Mesothelial cell of epicardium (in vitro differentiated cells): ENCODE measurements at regions not wholly inside any gene's neighbourhood (a gene's known extent, or its start where the extent isn't known, plus 50 kb on each side); places are given as distances from the start of the nearest gene placed in this dataset.

Experiments
- DNase-seq, 2 experiments: peaks; one replicate each; pipeline ENCODE4 v3.0.0; 2021; ENCODE audit warnings: low spot score in 2 of 2; ENCODE audit not compliant: unreplicated experiment in 2 of 2
- H3K27ac Mint-ChIP-seq: 2 replicates; pipeline ENCODE4 v1.8.0; 2021; ENCODE audit warnings: mixed read lengths
- H3K27me3 Mint-ChIP-seq: 2 replicates; pipeline ENCODE4 v1.8.0; 2021; ENCODE audit warnings: low read depth, mixed read lengths
- H3K36me3 Mint-ChIP-seq: 2 replicates; pipeline ENCODE4 v1.8.0; 2021; ENCODE audit warnings: mixed read lengths
- H3K4me1 Mint-ChIP-seq: 2 replicates; pipeline ENCODE4 v1.8.0; 2021; ENCODE audit warnings: mixed read lengths
- H3K4me3 Mint-ChIP-seq: 2 replicates; pipeline ENCODE4 v1.8.0; 2021; ENCODE audit warnings: mild to moderate bottlenecking, moderate library complexity, mixed read lengths
- H3K9me3 Mint-ChIP-seq: 2 replicates; pipeline ENCODE4 v1.8.0; 2021; ENCODE audit warnings: mixed read lengths
- CTCF ChIP-seq: fragments of 200-600 bp; sonication (generic); IDR thresholded peaks from one replicate; pipeline ENCODE4 v1.5.0; 2021; ENCODE audit warnings: antibody characterized with exemption; ENCODE audit not compliant: unreplicated experiment

DNA sequence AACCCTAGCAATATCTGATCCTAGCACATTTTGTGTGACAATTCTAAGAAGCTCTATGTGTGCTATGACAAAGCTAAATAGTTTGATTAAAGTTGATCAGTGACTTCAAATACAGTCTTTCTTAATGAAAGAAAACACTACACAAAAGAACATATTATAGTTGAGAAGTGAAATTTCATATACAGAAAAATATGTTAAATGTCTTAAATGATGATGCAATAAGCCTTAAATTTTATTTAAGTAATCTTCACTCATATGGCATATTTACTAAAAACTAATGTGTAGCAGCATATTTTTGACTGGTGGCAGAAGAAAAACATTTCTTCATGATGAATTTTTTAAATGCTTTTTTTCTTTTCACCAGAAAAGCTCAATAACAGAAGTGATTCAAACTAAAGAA lies 485.5 kb downstream of the TUSC7 start:
- Mint-ChIP-seq H3K4me3 (no peak overlapping the region), H3K9me3 (no peaks in the 10 kb centered on the region), H3K36me3 (no peaks in the 10 kb centered on the region), H3K27ac (no peak overlapping the region), H3K27me3 (no peaks in the 10 kb centered on the region), H3K4me1 (peaks cover under 1% of the 10 kb centered on the region)
- DNase-seq: no peak
- TF ChIP-seq CTCF: no peak

GRCh38 chr3:117200962-117201361 lies 491.4 kb downstream of the TUSC7 start:
- no peaks in the 10 kb centered on the region for H3K36me3 Mint-ChIP-seq
- no peak overlapping the region for H3K27ac Mint-ChIP-seq
- peaks cover 22% of the 10 kb centered on the region for H3K4me1 Mint-ChIP-seq
- peaks cover 6% of the 10 kb centered on the region for H3K9me3 Mint-ChIP-seq
- DNase-seq: no peak
- no peaks in the 10 kb centered on the region for H3K27me3 Mint-ChIP-seq
- H3K4me3 Mint-ChIP-seq: no peak overlapping the region
- no peak for TF ChIP-seq CTCF

DNA sequence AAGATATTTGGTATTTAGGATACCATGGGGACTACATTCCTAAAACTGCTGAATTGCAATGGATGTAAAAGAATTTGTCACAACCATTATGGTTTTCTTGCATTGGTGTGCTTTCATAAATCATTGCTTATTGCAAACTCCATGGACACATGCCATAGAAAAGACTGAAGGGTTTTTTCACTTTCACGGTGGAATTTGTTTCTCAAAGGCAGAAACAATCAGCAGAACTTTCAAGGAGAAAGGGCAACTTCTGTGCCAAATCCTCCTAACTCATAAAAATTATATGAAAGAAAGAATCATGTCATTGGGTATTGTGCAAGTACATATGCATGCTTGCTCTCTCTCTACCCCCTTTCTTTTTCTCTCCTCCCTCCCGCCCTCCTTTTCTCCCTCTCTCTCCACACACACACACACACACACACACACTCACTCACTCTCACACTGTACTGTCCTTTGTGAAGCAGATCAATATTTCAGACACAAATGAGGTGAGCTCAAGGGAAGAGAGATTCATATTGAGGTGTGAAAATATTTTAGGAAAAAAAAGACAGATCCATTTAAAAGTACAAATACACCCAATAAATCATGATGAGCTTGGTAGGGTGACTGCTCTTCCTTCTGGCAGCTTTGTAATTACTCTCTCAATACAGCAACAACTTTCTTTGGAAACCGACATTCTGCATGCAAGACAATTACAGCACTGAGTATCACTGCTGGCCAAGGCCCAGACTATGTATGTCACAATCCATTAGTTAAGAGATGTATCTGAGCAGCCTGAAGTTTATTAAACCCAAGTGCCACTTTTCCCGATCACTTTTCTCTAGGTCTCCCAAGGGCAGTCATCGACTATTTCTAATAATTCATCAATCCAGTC lies 492.6 kb downstream of the TUSC7 start:
- Mint-ChIP-seq H3K27me3 (no peaks in the 10 kb centered on the region), H3K4me3 (no peak overlapping the region), H3K9me3 (peaks cover 6% of the 10 kb centered on the region), H3K27ac (peak overlapping the region; percentile 1), H3K36me3 (no peaks in the 10 kb centered on the region), H3K4me1 (peaks cover 23% of the 10 kb centered on the region)
- no peak for DNase-seq
- no peak for TF ChIP-seq CTCF

DNA sequence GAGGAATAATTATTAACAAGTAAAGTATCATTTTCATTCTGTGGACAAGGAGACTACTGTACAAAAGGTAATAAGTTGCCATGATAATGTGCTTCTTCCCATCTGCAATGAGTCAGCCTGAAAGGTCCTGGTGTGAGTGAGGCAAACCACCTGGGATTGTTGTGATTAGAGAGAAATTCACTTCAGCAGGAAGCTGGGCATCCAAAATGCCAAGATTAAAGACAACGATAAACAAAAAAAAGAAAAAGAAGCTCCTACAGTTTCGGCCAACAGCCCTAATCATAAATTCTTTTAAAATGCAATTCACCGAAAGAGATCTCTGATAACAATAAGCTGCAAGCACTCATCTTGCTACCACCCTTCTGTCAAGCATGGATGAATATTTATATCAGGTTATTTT lies 507.8 kb downstream of the TUSC7 start:
- Mint-ChIP-seq H3K9me3 (peaks cover 6% of the 10 kb centered on the region), H3K27me3 (peaks cover 2% of the 10 kb centered on the region), H3K27ac (peak overlapping the region; percentile 2), H3K4me3 (no peak overlapping the region), H3K4me1 (peaks cover 16% of the 10 kb centered on the region), H3K36me3 (no peaks in the 10 kb centered on the region)
- DNase-seq: no peak
- no peak for TF ChIP-seq CTCF

DNA sequence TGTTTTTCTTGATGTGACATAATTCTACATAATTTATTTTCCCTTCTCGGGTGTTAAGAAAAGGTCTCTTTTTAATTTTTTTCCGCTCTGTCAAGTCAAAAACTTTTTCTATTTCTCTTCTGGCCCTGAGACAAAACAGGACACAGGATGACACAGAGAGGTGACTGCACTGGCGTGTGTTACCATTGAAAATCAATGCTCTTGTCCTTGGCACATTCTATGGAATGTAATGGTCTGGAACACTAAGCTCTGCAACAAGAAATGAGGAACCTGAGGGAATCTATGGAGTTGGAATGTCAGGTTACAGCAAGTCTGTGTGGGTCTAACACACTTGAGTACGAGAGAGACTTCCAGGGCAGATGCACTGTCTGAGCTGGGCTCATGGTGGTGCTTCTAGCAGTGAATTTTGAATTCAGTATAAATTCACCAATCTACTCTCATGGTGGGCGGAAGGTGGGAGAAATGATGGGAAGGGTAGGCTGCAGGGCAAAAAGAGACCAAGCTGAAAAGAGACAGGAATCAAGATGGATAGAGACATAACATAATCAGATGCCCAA lies 508.3 kb downstream of the TUSC7 start:
- Mint-ChIP-seq H3K27ac (no peak overlapping the region), H3K4me3 (no peak overlapping the region), H3K36me3 (no peaks in the 10 kb centered on the region), H3K9me3 (peaks cover 1% of the 10 kb centered on the region), H3K4me1 (peaks cover 16% of the 10 kb centered on the region), H3K27me3 (peaks cover 2% of the 10 kb centered on the region)
- no peak for DNase-seq
- TF ChIP-seq CTCF: no peak
